GM19463 (cell line): ENCODE measurements at regions not wholly inside any gene's neighbourhood (a gene's known extent, or its start where the extent isn't known, plus 50 kb on each side); places are given as distances from the start of the nearest gene placed in this dataset.
"Not testable (repeated sequence)": the region's sequence is repeated elsewhere in the genome, so short reads cannot be mapped to it uniquely, and the experiment has no call there.

Experiments used
- ATAC-seq: cut with Tn5 transposase; IDR thresholded peaks from one replicate; pipeline ENCODE4 v1.9.1; 2021; ENCODE audit warnings: mild to moderate bottlenecking, moderate library complexity; ENCODE audit not compliant: unreplicated experiment

DNA sequence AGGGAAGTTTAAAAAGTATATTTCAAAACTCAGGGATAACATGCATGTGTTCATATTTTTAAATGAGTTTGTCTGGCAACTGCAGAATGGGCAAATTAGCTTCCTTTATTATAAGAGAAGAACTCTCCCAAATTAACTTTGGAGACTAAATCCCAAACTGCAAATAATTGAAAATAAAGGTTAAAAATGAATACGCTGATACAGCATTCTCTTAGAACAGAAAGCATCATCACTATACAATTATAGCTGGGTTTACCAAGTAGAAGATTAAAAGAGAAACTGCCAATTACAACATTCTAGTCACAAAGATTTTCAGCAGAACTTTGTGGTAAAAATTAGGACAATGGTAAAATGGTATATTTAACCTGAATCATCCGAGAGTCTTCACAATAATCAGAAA lies 73.3 kb downstream of the OLFM4 start:
- ATAC-seq = no peak

DNA sequence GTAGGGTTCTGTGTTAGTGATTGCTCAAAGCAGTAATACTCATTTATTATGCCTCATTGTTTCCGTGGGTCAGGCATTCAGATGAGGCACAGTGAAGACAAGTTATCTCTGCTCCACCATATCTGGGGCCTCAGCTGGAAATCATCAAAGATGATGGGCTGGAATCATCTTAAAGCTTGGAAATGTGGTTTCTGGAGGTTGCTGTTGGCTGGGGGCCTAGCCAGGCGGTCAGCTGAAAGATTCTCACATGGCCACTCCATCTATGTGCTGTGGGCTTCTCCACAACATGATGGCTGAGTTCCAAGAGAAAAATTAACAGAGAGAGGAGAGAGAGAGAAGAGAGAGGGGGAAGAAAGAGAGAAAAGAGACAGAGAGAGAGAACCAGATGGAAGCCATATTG lies 75.5 kb downstream of the OLFM4 start:
- ATAC-seq = no peak

DNA sequence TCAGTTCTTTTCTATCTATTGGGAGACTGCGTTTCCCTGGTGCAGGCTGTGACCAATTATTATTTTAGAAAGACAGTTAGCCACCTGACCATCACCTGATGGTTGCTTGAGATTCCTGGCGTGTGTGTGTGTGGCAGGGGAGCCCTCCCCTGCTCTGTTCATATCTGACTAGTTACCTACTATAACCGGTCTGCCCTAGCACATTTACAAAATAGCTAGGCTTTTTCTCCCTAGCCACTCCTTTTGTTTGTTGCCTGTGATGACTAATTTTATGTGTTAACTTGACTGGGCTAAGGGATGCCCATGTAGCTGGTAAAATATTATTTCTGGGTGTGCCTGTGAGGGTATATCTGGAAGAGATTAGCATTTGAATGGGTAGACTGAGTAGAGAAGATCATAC lies 76.9 kb downstream of the OLFM4 start:
- ATAC-seq = no peak

DNA sequence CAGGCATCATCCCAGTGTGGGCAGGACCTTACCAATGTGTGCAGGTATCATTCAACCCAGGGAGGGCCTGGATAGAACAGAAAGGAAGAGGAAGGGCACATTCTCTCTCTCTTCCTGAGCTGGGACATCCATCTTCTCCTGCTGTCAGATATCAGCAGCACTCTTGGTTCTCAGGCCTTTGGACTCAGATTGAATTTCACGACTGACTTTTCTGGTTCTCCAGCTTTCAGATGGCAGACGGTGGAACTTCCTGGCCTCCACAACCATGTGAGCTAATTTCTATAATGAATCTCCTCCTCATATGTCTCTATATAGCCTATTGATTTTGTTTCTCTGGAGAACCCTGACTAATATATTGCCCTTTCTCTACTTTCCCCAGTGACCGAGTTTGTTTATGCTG lies 77.3 kb downstream of the OLFM4 start:
- ATAC-seq = no peak

DNA sequence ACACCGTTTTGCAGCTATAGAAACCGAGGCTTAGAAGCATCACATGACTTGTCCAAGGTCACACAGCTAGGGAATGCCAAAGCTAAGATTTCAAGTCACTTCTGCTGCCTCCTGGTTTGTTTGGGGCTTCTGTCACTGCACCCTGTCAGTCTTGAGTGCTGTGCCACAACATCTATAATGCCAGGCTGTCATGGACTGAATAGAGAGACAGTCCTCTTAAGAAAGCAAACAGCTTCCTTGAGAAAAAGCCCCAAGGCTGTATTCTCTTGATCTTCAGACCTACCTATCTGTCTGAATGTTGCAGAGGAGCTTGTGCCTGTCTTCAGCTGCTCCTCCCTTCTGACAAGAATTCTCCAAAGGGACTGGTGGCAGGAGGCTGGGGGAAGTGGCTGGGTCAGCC lies 81.6 kb downstream of the OLFM4 start:
- ATAC-seq = no peak

DNA sequence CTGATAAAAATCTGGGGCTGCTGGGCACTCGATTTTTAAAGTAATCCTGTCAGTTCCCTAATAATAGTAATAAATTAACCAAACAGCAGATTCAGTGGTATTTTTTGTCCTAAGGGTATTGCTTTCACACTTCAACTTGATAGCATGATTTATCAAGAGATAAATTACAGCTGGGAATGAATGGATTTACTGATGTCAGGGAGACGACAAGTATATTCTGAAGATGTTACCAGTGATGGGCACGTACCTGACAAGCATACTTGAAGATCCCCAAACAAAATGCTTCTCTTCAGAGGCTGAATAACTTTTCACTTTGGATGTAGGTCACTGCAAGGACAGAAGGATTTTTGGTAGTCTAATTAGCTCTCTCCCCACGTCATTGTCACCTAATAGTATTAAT lies 82.0 kb downstream of the OLFM4 start:
- ATAC-seq = no peak

DNA sequence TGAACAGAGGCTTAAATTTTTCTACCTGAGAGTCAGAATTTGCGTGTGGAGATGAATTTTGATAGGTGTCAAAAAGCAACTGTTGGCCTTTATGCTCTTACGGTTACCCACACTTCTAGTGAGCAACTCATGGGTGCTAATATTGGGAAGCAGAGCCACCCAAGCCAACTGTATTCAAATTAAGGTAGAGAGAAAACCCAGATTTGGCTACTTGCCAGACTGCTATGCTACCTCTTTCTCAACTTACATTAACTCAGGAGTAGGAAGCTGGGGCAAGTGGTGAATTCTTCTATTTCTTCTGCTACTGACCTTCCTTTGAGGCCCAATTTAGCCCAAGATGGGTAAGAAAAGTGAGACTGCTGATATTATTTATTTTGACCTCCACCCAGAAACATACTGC lies 83.9 kb downstream of the OLFM4 start:
- ATAC-seq = no peak

DNA sequence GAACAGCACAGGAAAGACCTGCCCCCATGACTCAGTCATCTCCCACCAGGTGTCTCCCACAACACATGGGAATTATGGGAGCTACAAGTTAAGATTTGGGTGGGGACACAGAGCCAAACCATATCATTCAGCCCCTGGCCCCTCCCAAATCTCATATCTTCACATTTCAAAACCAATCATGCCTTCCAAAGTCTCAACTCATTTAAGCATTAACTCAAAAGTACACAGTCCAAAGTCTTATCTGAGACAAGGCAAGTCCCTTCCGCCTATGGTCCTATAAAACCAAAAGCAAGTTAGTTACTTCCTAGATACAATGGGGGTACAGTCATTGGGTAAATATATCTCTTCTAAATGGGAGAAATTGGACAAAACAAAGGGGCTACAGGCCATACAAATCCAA lies 88.4 kb downstream of the OLFM4 start:
- not testable (repeated sequence) for ATAC-seq

DNA sequence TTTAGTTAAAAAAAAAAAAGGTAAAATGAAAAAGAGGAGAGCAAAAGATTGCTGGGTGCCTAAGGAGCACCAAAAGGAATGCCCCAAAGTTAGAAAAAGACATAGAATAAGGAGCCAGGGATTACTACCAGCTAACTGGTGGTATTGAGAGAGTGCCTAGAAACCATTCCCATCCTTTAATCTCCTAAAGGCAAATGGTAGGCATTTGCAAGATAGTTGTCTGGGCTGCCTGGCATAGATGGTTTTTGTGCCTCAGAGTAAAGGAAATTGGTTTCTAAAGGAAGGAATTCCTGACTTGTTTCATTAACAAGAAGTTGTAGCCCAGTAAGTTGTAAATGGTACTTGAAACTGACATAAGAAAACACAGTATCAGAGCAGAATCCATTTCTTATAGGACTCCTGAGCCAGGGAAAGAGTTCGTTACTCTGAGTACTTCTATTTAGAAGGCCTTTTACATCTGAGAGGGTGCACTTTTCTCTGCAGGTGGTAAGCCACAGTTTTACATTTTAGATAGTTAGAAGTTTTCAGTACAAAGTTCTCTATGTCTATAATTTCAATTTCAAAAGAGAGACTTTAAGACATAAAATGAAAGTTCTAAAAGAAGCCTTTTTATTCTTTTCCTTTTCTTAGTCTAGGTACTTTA lies 92.6 kb downstream of the OLFM4 start:
- ATAC-seq = no peak

DNA sequence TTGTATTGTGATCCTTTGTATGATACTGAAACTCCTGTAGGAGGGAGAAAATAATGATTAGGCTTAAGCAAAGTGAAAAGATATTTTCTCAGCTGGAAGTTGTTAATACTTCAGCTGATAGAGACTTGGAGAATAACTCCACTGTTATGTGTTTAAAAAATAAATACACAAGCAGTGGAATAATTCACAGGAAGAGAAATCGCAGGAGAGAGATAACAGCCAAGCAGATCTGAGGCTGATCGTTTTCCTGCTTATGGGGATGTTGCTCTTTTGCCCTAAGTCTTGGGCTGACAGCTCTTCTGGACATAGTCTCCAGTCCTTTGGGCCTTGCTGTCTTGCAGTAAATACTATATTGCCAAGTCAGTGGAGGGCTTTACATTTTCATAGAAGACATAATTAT lies 93.3 kb downstream of the OLFM4 start:
- ATAC-seq = no peak

DNA sequence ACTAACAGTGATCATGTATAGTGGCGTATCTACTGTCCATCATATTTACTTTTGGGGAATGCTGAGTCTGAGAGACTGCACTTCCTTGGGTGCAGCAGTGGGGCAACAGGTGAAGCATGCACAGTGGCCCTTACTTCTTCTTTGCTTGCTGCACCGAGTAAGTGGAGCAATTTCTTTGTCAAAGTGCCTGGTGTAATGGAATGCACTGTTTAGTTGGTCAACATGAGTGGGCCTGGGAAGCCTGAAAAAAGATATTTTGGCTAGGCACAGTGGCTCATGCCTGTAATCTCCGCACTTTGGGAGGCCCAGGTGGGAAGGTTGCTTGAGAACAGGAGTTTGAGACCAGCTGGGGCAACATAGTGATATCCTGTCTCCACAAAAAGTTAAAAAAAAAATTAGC lies 94.9 kb downstream of the OLFM4 start:
- ATAC-seq = no peak

DNA sequence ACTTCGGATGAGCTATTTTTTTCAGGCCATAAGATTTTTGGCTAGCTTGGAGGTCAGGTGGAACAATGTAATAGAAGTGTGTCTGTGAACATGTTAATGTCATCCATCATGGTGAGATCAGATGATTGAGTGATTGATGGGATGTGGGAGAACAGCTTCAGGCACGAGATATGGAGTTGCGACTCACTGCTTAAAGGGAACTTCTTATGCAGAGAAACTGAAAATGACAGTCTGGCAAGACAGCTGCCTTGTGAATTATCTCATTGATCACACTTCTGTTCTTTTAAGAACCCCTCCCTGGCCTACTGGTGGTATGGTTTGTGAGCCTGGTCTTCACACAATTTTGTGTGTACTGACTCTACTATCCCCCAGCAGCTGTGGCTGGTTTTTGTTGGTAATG lies 96.0 kb downstream of the OLFM4 start:
- no peak for ATAC-seq

DNA sequence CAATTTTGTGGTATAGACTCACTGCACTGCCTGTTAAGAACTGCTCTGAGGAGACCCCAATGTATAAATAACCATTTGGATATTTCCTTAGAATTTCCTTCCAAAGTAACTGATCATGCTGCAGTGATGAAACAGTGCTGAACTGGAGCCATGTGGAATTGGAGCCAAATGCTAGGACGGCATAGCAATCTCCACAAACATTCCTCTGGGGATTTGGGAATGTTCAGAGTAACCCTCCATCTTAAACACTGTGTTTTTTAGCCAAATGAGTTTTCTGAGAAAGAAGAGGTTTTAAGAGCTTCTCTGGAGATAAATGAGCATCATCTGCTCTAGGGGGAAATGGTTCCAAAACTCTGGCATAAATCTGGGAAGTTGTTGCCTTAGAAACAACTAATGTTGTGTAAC lies 98.2 kb downstream of the OLFM4 start:
- no peak for ATAC-seq

DNA sequence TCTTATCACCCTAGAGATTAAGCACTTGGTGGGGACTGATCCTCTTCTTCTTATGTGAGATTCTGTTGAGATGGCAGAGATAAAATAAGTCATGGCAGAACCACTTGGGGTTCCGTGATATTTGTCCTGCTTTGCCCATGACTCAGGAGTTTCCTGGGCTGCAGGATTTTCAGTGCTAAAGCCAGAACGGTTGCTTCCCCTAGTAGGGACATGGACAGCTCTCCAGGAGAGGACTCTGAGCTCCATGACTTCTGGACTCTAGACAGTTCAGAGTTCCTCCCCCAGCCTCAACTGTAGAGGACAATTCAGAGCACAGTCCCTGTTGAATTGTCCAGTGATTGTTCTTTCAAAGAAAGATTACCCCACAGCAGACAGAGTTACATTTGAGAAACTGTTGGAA lies 98.8 kb downstream of the OLFM4 start:
- no peak for ATAC-seq

DNA sequence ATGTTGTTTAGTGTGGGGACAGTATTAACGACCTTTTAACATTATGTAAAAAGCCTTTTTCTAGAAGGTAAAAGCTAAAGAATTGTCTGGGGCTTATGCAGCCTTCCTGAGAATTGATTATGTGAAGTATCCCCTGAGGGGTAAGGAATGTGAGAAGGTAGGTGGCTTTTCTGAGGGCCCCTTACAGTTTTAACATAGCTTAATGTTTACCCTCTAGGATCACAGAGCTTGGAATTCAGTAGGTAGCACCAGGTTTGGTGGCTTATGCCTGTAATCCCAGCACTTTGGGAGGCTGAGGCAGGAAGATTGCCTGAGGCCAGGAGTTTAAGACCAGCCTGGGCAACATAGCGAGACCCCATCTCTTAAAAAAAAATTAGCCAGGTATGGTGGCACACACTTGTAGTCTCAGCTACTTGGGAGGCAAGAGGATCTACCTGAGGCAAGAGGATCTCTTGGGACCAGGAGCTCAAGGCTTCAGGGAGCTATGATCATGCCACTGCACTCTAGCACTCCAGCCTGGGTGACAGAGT lies 101.3 kb downstream of the OLFM4 start:
- no peak for ATAC-seq

DNA sequence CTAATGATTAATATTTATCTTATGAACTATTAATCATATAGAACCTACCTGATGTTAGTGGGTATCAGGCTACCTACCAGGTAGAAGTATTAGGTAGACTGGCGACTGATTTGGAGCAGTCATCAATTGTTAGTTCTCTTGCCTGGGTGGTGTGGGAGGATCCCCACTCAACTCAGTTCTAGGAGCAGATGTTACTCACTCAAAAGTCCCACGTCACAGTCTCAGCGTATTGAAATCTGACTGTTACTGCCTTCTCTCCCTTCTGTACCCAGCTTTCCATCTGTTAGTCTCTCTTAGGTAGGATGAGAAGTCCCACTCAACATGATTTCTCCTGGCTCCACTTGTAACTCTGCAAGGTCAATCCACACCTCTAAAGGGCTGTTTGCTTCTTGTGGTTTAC lies 102.7 kb downstream of the OLFM4 start:
- ATAC-seq = no peak

DNA sequence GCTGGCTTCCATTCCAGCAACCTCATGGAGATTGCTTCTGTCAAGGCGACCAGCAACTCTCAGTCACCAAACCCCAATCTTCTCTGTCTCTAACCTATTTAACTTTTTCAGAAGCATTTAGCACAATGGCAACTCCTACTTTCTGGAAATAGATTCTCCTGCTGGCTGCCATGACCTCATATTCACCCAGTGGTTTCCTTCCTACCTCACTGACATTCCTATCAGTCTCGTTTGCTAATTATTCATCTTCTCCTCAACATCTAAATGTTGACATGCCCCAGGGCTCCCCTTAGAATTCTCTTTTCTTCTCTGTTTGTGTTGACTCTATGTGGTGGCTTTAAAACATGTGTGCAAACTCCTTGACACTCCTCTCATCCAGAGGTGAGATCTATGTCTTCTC lies 106.7 kb downstream of the OLFM4 start:
- ATAC-seq = no peak

DNA sequence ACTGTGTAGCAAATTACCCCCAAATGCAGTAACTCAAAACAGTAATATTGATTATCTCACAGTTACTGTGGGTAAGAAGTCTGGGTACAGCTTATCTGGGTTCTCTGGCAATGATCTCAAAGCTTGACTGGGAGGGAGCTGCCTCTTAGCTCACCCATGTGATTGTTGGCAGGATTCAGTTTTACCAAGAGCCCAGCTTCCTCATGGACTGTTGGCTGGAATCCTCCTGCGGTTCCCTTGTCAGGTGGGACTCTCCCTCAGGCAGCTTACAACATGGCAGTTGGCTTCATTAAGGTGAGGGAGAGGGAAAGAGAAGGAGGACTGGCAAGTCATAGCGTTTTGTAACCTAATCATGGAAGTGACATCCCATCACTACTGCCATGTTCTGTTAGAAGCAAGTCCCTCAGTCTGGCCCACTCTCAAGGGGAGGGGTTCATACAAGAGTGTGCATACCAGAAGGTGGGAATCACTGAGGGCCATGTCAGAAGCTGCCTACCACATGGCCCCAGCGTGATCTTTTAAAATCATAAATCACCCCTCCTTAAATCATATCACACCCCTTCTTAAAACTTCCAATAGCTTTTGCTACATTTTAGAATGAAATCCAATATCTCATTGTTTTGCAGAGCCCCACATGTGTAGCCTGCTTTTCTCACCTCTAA lies 108.1 kb downstream of the OLFM4 start:
- ATAC-seq = no peak

DNA sequence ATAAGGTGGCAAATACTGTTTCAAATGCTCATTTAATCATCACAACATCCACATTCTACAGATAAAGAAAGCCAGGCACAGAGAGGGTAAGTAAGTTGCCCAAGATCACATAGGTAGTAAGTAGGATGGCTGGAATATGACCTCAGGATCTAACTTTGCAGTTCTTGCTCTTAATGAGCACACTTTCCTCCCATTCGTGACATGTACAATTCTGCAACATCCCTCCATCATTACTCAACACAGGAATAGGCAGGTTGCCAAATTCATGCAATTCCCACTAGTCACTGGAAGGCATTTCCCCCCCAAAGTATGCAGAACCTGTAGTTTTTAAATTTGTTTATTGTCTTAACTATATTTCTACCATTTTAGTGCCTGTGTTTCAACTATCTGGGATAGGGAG lies 109.2 kb downstream of the OLFM4 start:
- ATAC-seq = no peak

DNA sequence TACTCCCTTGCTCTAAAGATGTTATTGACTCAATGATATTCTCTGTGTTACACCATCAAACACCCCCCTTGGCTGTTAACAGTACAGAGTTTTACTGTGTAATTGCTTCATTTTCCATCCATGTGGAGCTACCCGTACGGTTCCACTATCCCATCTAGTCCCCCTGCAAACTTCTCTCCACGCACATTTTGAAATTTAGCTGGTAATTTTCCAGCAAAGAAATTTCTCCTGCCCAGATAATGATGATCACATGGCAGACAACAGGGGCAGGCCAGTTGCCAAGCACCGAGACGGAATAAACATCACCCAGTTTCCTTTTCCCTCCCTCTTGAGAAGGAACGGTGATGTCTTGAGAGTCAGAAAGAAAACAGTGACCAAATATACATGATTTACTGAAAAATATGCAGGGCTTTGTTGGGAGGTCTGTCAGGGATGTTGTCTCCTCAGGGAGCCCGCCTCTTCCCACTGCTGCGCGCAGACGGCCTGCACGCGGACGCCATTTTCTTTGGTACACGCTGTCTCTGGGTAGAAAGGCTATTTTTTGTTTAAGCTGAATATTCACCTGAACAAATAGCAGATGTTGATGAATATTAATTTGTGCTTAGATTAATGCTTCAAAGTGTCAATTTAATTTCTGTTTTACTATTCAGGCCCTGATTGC lies 109.9 kb downstream of the OLFM4 start:
- no peak for ATAC-seq

DNA sequence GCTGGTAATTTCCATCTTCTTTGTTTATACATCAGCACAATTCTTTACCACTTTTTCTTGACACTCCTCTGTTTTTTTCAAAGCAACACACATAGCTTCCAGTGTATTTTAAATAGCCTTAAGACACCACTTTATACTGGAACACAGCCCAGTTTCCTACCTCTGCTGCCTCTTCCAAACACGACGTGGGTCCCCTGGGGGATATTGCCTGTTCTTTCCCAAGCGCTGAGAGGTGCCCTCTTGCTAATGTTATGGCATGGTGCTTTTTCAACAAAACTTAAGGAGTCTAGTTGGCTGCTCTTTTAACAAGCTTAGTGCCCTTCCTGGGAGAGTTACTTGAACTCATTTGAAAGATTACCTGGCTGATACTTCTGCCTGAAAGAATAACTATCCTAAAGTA lies 112.7 kb downstream of the OLFM4 start:
- no peak for ATAC-seq

DNA sequence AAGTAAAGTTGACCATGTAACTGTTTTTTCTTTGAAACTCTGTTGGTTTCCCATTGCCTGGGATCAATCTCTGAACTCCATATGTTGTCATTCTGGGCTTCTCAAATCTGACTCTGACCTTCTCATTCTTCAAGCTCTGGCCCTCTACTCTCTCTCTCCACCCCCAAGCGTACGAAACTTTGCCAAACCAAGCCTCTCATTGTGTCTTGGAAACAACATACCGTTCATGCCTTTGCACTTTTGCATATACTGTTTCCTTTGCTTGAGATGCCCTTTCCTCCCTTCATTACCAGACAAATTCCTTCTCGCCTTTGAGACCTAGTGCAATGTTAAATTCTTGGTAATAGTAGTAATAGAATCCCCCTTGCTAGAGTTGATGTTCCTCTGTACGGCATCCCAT lies 113.7 kb downstream of the OLFM4 start:
- ATAC-seq = no peak
